ENCODE measurements at regions not wholly inside any gene's neighbourhood (a gene's known extent, or its start where the extent isn't known, plus 50 kb on each side); places are given as distances from the start of the nearest gene placed in this dataset.
A peak's percentile ranks its signal among the peaks of the same experiment; 100 is the strongest.

DNA sequence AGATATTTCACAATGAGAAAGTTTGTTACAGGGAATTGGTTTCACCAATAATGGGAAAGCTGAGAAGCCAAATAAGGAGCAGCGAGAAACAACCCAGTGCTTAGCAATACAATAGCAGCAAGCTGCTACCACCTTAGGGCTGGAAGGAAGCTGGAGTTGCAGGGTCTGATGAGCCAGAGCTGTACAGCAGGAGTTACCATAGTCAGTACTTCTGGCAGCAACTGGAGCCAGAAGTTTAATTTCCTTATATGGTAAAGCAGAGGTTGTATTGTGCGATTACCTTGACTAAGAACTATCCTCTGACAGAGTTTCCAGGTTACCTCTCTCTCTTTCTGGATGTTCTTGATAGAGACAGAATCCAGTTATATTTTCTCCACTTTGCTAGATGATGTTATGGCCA, 137.1 kb upstream of the OLIG3 start:
- 32% methylated on average over 2 of the region's 2 CpGs for WGBS (ENCODE audit: insufficient coverage, insufficient replicate concordance, low lambda C conversion rate, missing lambda C conversion rate)
- ATAC-seq (peak; percentile 81), DNase-seq (ENCODE audit: low read depth, low spot score) (no peak), FAIRE-seq (peak; percentile 54)
- intact Hi-C loops (cut with micrococcal nuclease; ENCODE audit: unreplicated experiment), result no loop called here
- H3K4me1 ChIP-seq (ENCODE audit: control insufficient read depth, insufficient read depth, low read length), result peaks cover 46% of the 10 kb centered on the region
- POLR2A ChIA-PET, result interaction anchor here (0.5 kb wide), 1 partner anchor 408 kb away, joined by 10 read pairs; no protein-coding TSS in a partner anchor
- BruUV-seq (replicated peaks), result no TSS peak
- H3K9me3 ChIP-seq (replicated peaks; ENCODE audit: control insufficient read depth, insufficient read depth, low read length), result no peaks in the 10 kb centered on the region; the same call in none of the 3 replicates
- H3K27ac ChIP-seq (ENCODE audit: control insufficient read depth, insufficient read depth), result peak overlapping the region; percentile 76
- no peaks in the 10 kb centered on the region for H3K27me3 ChIP-seq (replicated peaks in 1 of 2; ENCODE audit: control insufficient read depth in 2 of 2, insufficient read depth in 2 of 2, low read length in 1 of 2)
- SMC1A ChIA-PET (ENCODE audit: uncharacterized antibody, unreplicated experiment), result interaction anchor here (0.6 to 2.6 kb wide), 18 partner anchors 10 to 833 kb away, joined by 3 to 15 read pairs (median 3); no protein-coding TSS in a partner anchor
- peak overlapping the region; percentile 35; the same call in 1 of the 2 replicates for H3K4me2 ChIP-seq (ENCODE audit: control insufficient read depth, insufficient read depth)
- H3K79me2 ChIP-seq (ENCODE audit: control insufficient read depth, insufficient read depth, low read length), result no peaks in the 10 kb centered on the region
- H4K20me1 ChIP-seq (ENCODE audit: control insufficient read depth, insufficient read depth), result no peaks in the 10 kb centered on the region
- peak overlapping the region; percentile 61 for H2AFZ ChIP-seq (ENCODE audit: control insufficient read depth, low read depth, low read length)
- peak overlapping the region; percentile 41; the same call in 1 of the 2 replicates for H3K9ac ChIP-seq (ENCODE audit: control insufficient read depth, insufficient read depth, low read length)
- no peaks in the 10 kb centered on the region for H3K36me3 ChIP-seq (ENCODE audit: control insufficient read depth in 2 of 2, insufficient read depth in 2 of 2, low read length in 1 of 2)
- no peak for TF ChIP-seq TCF12 (IDR thresholded peaks at IDR 0.05; ENCODE audit: low read depth, low read length)
- peak; percentile 51 to 94; a peak in 2 of 4 replicates for TF ChIP-seq SRF (IDR thresholded peaks at IDR 0.05; ENCODE audit: low read depth in 2 of 2, low read length in 2 of 2)
- TF ChIP-seq PML (IDR thresholded peaks at IDR 0.05; ENCODE audit: low read length), result 0 out of 2 replicates have a peak, but pooled peaks have one; percentile 42
- TF ChIP-seq POLR2A (IDR thresholded peaks at IDR 0.05; ENCODE audit: low read depth, low read length), result no peak
- no peak for TF ChIP-seq DPF2 (IDR thresholded peaks at IDR 0.05)
- no peak for TF ChIP-seq RAD21 (IDR thresholded peaks at IDR 0.05; ENCODE audit: insufficient read depth, low read depth, low read length)
- TF ChIP-seq ATF2 (IDR thresholded peaks at IDR 0.05; ENCODE audit: low read length), result peak; percentile 42; the same call in 1 of the 2 replicates
- TF ChIP-seq CBX3 (IDR thresholded peaks at IDR 0.05; ENCODE audit: borderline replicate concordance, low read depth), result no peak
- no peak for TF ChIP-seq FOXM1 (IDR thresholded peaks at IDR 0.05; ENCODE audit: low read depth, low read length)
- 0 out of 2 replicates have a peak, but pooled peaks have one; percentile 23 for TF ChIP-seq ZBED1 (IDR thresholded peaks at IDR 0.05; ENCODE audit: borderline replicate concordance)
- no peak for TF ChIP-seq LARP7 (IDR thresholded peaks at IDR 0.05)
- no peak for TF ChIP-seq PAX5 (IDR thresholded peaks at IDR 0.05; ENCODE audit: borderline replicate concordance, low read depth, low read length)
- 0 out of 2 replicates have a peak, but pooled peaks have one; percentile 12 for TF ChIP-seq JUNB (IDR thresholded peaks at IDR 0.05)
- no peak for TF ChIP-seq ZNF24 (IDR thresholded peaks at IDR 0.05)
- no peak for TF ChIP-seq PAX8 (IDR thresholded peaks at IDR 0.05)
- no peak for TF ChIP-seq NFYA (IDR thresholded peaks at IDR 0.05; ENCODE audit: borderline replicate concordance, low read depth, low read length)
- no peak for TF ChIP-seq STAT1 (conservative IDR thresholded peaks at IDR 0.05)
- 0 out of 2 replicates have a peak, but pooled peaks have one; percentile 12 for TF ChIP-seq YY1 (IDR thresholded peaks at IDR 0.05; ENCODE audit: low read depth, low read length)
- peak; percentile 30; the same call in 1 of the 2 replicates for TF ChIP-seq NFIC (IDR thresholded peaks at IDR 0.05; ENCODE audit: low read depth, low read length)
- no peak for TF ChIP-seq CREB1 (IDR thresholded peaks at IDR 0.05; ENCODE audit: low read depth)
- TF ChIP-seq CHD4 (IDR thresholded peaks at IDR 0.05), result no peak
- TF ChIP-seq E4F1 (IDR thresholded peaks at IDR 0.05; ENCODE audit: borderline replicate concordance, partially characterized antibody), result no peak
- no peak for TF ChIP-seq BRCA1 (IDR thresholded peaks at IDR 0.05; ENCODE audit: low read depth, low read length)
- TF ChIP-seq, protein P1, sequence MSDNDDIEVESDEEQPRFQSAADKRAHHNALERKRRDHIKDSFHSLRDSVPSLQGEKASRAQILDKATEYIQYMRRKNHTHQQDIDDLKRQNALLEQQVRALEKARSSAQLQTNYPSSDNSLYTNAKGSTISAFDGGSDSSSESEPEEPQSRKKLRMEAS (IDR thresholded peaks at IDR 0.05; ENCODE audit: low read depth, low read length), result no peak
- TF ChIP-seq TBL1XR1 (IDR thresholded peaks at IDR 0.05; ENCODE audit: low read depth, low read length), result no peak
- CTCF ChIA-PET, result interaction anchor here (0.6 to 3.5 kb wide), 13 partner anchors 21 to 555 kb away, joined by 3 to 11 read pairs (median 3); no protein-coding TSS in a partner anchor
- RAD21 ChIA-PET (ENCODE audit: unreplicated experiment), result interaction anchor here (0.7 to 1.7 kb wide), 7 partner anchors 10 to 538 kb away, joined by 3 to 5 read pairs (median 4); no protein-coding TSS in a partner anchor
- in situ Hi-C loops (cut with MboI), result loop anchor here (5.0 kb wide), 1 partner anchor 364 kb away; no protein-coding TSS in a partner anchor
- H3K4me3 ChIP-seq, result no peak overlapping the region
